ENCODE measurements at regions not wholly inside any gene's neighbourhood (a gene's known extent, or its start where the extent isn't known, plus 50 kb on each side); places are given as distances from the start of the nearest gene placed in this dataset.

- DNase-seq, result no peak
Observed at GRCh38 chr12:126557659-126558058, 1492.4 kb downstream of the AACS start.

GRCh38 chr12:126558219-126558618, 1493.0 kb downstream of the AACS start:
- no peak for DNase-seq

- DNase-seq, result no peak
Observed at GRCh38 chr12:126558810-126559209, 1493.6 kb downstream of the AACS start.

- DNase-seq, result no peak
Observed at GRCh38 chr12:126567016-126567415, 1501.8 kb downstream of the AACS start.

- DNase-seq, result no peak
Observed at GRCh38 chr12:126569706-126570105, 1504.5 kb downstream of the AACS start.

- no peak for DNase-seq
Observed at GRCh38 chr12:126570566-126570965, 1505.3 kb downstream of the AACS start.

GRCh38 chr12:126572170-126572569, 1506.9 kb downstream of the AACS start:
- DNase-seq, result no peak

GRCh38 chr12:126581655-126582054, 1516.4 kb downstream of the AACS start:
- DNase-seq, result no peak

- no peak for DNase-seq
Observed at GRCh38 chr12:126582231-126582630, 1517.0 kb downstream of the AACS start.

GRCh38 chr12:126588586-126589249, 1523.5 kb downstream of the AACS start:
- DNase-seq, result no peak

GRCh38 chr12:126591533-126591932, 1526.3 kb downstream of the AACS start:
- no peak for DNase-seq

- DNase-seq, result no peak
Observed at GRCh38 chr12:126601184-126602170, 1536.2 kb downstream of the AACS start.

- no peak for DNase-seq
Observed at GRCh38 chr12:126602612-126603011, 1537.4 kb downstream of the AACS start.

GRCh38 chr12:126607157-126607556, 1541.9 kb downstream of the AACS start:
- no peak for DNase-seq

- no peak for DNase-seq
Observed at GRCh38 chr12:126607867-126608266, 1542.6 kb downstream of the AACS start.

- no peak for DNase-seq
Observed at GRCh38 chr12:126608607-126609175, 1543.5 kb downstream of the AACS start.

GRCh38 chr12:126616441-126616840, 1551.2 kb downstream of the AACS start:
- DNase-seq, result no peak

- DNase-seq, result no peak
Observed at GRCh38 chr12:126617312-126617711, 1552.1 kb downstream of the AACS start.

GRCh38 chr12:126627596-126627995, 1562.4 kb downstream of the AACS start:
- DNase-seq, result no peak

GRCh38 chr12:126636821-126637220, 1571.6 kb downstream of the AACS start:
- DNase-seq, result no peak

- DNase-seq, result no peak
Observed at GRCh38 chr12:126644236-126645020, 1579.2 kb downstream of the AACS start.

- DNase-seq, result no peak
Observed at GRCh38 chr12:126648074-126648473, 1582.8 kb downstream of the AACS start.

- no peak for DNase-seq
Observed at GRCh38 chr12:126651133-126651532, 1585.9 kb downstream of the AACS start.

Measured in DMS79 (cell line).